HG03571 (cell line): ENCODE measurements at regions not wholly inside any gene's neighbourhood (a gene's known extent, or its start where the extent isn't known, plus 50 kb on each side); places are given as distances from the start of the nearest gene placed in this dataset.
"Not testable (repeated sequence)": the region's sequence is repeated elsewhere in the genome, so short reads cannot be mapped to it uniquely, and the experiment has no call there.

Experiments
- ATAC-seq: cut with Tn5 transposase; IDR thresholded peaks from one replicate; pipeline ENCODE4 v1.9.1; 2021; ENCODE audit not compliant: unreplicated experiment

DNA sequence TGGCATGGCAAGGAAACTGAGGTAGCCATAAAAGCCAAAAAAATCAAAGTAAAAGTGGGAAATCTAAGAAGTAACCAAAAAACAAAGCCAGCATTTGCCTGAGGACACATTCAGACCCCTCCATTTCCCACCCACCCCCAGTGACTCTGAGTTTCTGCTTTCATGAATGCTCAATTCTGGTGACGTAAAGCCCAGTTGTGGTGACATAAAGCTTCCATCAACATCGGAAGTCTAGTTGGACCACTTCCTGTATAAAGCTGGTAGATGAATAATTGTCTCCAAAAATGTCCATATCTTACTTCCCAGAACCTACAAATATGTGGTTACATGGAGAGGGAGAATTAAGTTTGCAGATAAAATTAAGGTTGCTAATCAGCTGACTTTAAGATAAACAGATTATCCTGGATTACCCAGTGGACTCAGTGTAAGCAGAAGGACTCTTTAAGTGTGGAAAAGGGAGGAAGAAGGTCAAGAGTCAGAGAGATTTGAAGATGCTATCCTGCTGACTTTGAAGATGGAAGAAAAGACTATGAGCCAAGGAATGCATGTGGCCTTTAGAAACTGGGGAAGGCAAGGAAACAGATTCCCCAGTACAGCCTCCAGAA is 62.0 kb upstream of the ST3GAL6 start:
- ATAC-seq: no peak

DNA sequence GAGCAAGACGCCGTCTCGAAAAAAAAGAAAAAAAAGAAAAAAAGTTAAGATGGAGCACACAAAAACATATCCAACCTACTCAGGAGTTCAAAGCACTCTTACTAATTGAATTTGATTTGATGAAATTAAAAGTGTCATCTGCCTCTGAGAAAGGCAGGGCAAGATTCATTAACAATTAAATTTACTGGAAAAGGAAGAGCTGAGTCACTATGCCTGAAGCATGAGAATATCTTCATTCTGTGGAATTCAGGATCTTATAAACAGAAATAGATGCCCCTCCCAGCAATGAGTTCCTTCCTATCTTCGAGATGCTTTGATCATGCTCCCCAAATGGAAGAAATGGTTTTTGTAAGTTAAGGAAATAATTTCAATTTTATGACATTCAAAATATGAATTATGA is 61.0 kb upstream of the ST3GAL6 start:
- no peak for ATAC-seq

DNA sequence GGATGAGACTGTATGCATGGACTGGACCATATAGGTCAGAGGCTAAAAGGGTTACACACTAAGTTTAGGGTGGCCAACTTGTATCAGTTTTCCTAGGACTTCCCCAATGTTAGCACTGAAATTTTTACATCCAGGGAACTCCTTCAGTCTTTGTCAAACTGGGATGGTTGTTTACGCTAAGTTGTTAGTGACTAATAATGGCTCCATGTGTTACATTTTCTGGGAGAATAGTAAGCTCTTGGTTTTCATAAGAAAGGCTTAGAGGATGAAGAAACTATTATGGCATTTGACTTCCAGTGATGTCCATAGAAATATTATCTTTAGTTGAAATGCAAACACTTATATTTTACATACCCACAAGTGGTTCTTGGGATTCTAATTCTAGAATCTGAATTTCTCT is 57.9 kb upstream of the ST3GAL6 start:
- ATAC-seq: no peak

DNA sequence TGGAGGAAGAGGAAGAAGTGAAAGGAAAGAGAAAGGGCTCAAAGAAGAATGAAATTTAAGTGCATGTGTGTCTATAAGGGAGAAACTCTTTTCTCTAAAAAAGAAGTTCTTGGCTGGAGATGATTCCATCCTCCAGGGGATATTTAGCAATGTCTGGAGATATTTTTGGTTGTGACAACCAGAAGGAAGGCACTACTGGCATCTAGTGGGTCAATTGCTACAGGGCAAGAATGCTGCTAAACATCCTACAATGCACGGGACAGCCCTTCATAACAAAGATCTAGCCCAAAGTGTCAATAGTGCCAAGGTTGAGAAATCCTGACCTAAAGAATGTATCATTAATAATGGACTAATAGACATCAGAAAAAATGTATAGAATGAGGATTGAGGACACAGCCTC is 57.4 kb upstream of the ST3GAL6 start:
- no peak for ATAC-seq

DNA sequence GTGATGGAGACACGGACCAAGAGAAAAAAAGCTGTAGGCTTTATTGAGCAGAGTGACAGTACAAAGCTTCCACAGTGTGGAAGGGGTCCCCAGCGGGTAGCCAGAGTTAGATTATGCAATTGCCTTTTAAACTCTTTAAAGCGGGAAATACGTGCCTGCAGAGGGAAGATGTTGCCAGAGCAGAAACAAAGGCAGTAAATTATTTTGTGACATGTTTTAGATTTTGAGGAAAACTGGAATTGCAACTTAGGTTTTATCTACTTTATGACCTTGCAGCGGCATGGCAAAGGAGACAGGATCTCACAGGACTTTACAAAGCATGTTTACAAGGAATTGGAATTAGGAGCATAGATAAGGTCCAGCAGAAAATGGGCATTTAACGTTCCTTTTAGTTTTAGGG is 54.5 kb upstream of the ST3GAL6 start:
- not testable (repeated sequence) for ATAC-seq

DNA sequence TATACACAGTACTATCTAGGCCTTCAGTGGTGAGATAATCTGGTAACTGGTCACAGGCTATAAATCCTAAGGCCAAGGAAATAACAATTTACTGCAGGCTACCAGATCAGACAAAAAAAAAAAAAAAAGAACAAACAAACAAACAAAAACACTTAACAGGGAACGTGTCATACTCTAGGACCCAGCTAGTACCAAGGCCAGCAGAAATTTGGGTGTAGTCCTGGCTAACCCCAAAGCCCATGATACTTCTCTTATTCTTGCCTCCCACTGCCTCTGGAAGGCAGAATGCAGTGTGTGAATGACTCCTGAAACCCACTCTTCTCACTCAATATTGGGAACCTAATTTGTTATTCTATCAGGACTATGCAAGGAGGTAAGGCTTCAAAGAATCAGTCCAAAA is 53.7 kb upstream of the ST3GAL6 start:
- ATAC-seq: no peak

DNA sequence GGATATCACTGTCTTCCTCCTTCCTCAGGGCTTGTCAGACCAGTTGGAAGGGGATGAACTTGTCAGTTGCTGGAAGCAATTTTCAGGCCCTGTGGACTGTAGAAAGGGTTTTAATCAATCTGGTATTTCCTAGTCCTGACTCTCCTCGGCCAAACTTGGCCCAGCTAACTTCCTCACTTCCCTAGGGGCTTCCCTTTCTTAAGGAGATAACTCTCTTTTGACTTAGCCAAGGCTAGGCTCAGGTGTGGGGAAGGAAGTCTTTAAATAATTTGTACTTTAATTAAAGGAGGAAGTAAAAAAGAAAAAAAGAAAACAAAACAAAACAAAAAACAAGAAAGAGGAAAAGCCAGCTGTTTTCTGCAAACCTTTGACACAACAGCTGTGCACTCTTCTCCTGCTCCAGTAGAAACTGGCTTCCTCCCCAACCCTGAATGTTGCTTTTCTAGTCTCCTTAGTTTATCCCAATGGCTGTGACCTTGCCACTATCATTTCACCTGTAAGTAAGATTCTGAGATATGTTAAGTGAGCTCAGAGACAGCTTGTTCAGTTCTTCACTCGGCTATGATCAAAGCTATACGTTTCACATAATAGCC is 53.0 kb upstream of the ST3GAL6 start:
- no peak for ATAC-seq

DNA sequence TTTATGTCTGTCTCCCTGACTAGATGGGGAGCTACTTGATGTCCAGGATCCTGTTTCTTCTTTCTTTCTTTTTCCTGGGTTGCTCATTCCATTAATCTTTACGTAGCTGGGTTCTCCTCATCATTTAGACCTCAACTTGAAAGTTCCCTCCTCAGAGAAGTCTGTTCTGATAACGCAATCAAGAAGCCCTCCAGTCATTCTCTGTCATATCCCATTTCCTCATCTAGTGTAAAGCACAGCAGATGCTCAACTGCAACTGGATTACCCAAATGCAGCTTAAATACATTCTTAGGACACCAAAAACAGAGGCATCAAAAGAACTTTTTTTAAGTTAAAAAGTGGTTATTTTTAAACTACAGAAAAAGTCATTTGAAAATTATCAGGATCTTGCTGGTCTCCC is 51.7 kb upstream of the ST3GAL6 start:
- no peak for ATAC-seq

DNA sequence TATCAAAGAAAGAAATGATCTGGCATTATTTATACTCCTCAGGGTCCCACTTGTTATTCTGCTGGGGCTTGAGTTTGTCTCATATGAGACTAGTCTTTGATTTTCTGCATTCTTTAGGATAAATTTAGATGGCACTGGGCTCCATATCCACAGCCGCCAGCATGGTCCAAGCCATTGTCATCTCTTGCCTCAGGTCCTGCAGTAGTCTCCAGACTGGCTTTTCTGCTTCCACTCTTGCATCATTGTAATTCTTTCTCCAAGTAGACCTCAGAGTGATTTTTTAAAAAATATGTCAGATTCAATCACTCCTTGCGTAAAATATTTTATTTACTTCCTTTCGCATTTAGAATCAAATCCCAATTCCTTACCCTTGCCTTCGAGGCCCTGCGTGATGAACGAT is 50.4 kb upstream of the ST3GAL6 start:
- ATAC-seq: no peak

DNA sequence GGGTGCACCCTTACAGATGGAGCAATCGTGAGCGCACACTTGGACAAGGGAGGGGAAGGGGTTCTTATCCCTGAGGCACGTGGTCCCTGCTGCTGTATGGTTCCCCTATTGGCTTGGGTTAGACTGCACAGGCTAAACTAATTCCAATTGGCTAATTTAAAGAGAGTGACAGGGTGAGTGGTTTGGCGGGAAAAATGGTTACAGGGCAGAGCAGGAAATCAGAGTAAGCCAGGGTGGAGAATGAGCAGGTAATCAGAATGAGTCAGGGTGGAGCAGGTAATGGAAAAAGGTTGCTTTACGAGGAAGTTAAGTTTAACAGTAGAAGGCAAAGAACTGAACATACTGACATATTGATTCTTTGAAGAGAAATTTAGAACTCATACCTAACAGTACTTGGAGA is 49.8 kb upstream of the ST3GAL6 start:
- ATAC-seq: not testable (repeated sequence)
